IMR-90 (cell line): ENCODE measurements at regions not wholly inside any gene's neighbourhood (a gene's known extent, or its start where the extent isn't known, plus 50 kb on each side); places are given as distances from the start of the nearest gene placed in this dataset.
"Not testable (repeated sequence)": the region's sequence is repeated elsewhere in the genome, so short reads cannot be mapped to it uniquely, and the experiment has no call there.

ENCODE experiments used
- ATAC-seq: fragments of 200-7000 bp; cut with Tn5 transposase; 2 replicates; pipeline ENCODE4 v1.9.1; 2020; ENCODE audit warnings: low read depth, mild to moderate bottlenecking, moderate library complexity
- BruUV-seq: library from RNA; stranded (reverse); fragments of 400-500 nt; replicated peaks from 2 replicates; lab custom pipeline; 2021; lab: Mats Ljungman, UMichigan
- CTCF ChIA-PET: fragments of 300-600 bp; formaldehyde crosslinking; extraction: SDS; loops from one replicate; lab custom pipeline; 2021; ENCODE audit warnings: antibody characterized with exemption; lab: Yijun Ruan, JAX
- POLR2A ChIA-PET: fragments of 300-600 bp; sonication (Branson Sonifier 250); formaldehyde crosslinking; loops from one replicate; lab custom pipeline; 2022; ENCODE audit warnings: antibody characterized with exemption; ENCODE audit not compliant: unreplicated experiment; lab: Charles Lee
- DNase-seq: peaks from one replicate; pipeline ENCODE4 v3.0.0; 2013
- H2AFZ ChIP-seq: replicated peaks from 2 replicates; pipeline ENCODE3; 2013; ENCODE audit warnings: low read length, mild to moderate bottlenecking; ENCODE audit not compliant: poor library complexity
- H2AK5ac ChIP-seq: 2 replicates; pipeline ENCODE4 v1.6.1; 2013; ENCODE audit warnings: low read depth, low read length, inconsistent platforms
- H2AK9ac ChIP-seq: replicated peaks from 2 replicates; pipeline ENCODE3; 2013; ENCODE audit warnings: mild to moderate bottlenecking, low read depth, low read length, moderate library complexity; ENCODE audit not compliant: poor library complexity
- H2BK120ac ChIP-seq: 2 replicates; pipeline ENCODE4 v1.6.1; 2013; ENCODE audit warnings: low read depth, low read length, inconsistent platforms
- H2BK15ac ChIP-seq: 3 replicates; pipeline ENCODE4 v1.6.1; 2013; ENCODE audit warnings: low read depth, low read length, inconsistent platforms
- H2BK20ac ChIP-seq: 2 replicates; pipeline ENCODE4 v1.6.1; 2013; ENCODE audit warnings: low read depth, mild to moderate bottlenecking, inconsistent platforms, low read length, moderate library complexity
- H2BK5ac ChIP-seq: 2 replicates; pipeline ENCODE4 v1.6.1; 2013; ENCODE audit warnings: mild to moderate bottlenecking, low read depth, low read length, inconsistent platforms; ENCODE audit not compliant: poor library complexity, severe bottlenecking
- H3K14ac ChIP-seq: replicated peaks from 2 replicates; pipeline ENCODE4 v1.6.1; 2013; ENCODE audit warnings: low read depth, low read length, inconsistent platforms
- H3K18ac ChIP-seq: 2 replicates; pipeline ENCODE4 v1.6.1; 2013; ENCODE audit warnings: low read depth, low read length, control low read depth
- H3K23ac ChIP-seq: 2 replicates; pipeline ENCODE4 v1.6.1; 2013; ENCODE audit warnings: low read depth, low read length, inconsistent platforms
- H3K27ac ChIP-seq: 2 replicates; pipeline ENCODE4 v1.5.1; 2013; ENCODE audit warnings: mild to moderate bottlenecking, control low read depth, low read length; ENCODE audit not compliant: insufficient read depth
- H3K27me3 ChIP-seq: 2 replicates; pipeline ENCODE4 v1.6.1; 2013; ENCODE audit warnings: low read length; ENCODE audit not compliant: control insufficient read depth, insufficient read depth
- H3K36me3 ChIP-seq: 2 replicates; pipeline ENCODE4 v1.6.1; 2013; ENCODE audit warnings: low read length, mixed read lengths; ENCODE audit not compliant: control insufficient read depth, insufficient read depth
- H3K4ac ChIP-seq: 2 replicates; pipeline ENCODE4 v1.6.1; 2013; ENCODE audit warnings: low read depth, low read length, inconsistent platforms
- H3K4me1 ChIP-seq: 2 replicates; pipeline ENCODE4 v1.6.1; 2013; ENCODE audit warnings: low read length, mixed read lengths; ENCODE audit not compliant: control insufficient read depth, insufficient read depth
- H3K4me2 ChIP-seq: 2 replicates; pipeline ENCODE4 v1.6.1; 2013; ENCODE audit warnings: low read depth, mild to moderate bottlenecking, control low read depth, low read length, moderate library complexity
- H3K4me3 ChIP-seq: 2 replicates; pipeline ENCODE4 v1.5.1; 2013; ENCODE audit warnings: low read depth, mild to moderate bottlenecking, control low read depth, low read length, moderate library complexity; ENCODE audit not compliant: insufficient read depth
- H3K56ac ChIP-seq: 2 replicates; pipeline ENCODE4 v1.6.1; 2013; ENCODE audit warnings: low read length, inconsistent platforms; ENCODE audit not compliant: insufficient read depth; ENCODE audit errors: extremely low read depth
- H3K79me1 ChIP-seq, 2 experiments: 2 replicates each; pipeline ENCODE4 v1.6.1; 2013; ENCODE audit warnings: low read length in 2 of 2, inconsistent platforms in 1 of 2, low read depth in 1 of 2
- H3K9ac ChIP-seq: 2 replicates; pipeline ENCODE4 v1.6.1; 2013; ENCODE audit warnings: low read depth, low read length, control low read depth
- H3K9me1 ChIP-seq: 2 replicates; pipeline ENCODE4 v1.6.1; 2013; ENCODE audit warnings: low read length, inconsistent platforms; ENCODE audit not compliant: insufficient read depth
- H3K9me3 ChIP-seq: 2 replicates; pipeline ENCODE4 v1.6.1; 2013; ENCODE audit warnings: low read length; ENCODE audit not compliant: control insufficient read depth, insufficient read depth
- H4K20me1 ChIP-seq: 2 replicates; pipeline ENCODE4 v1.6.1; 2013; ENCODE audit warnings: low read length, inconsistent platforms; ENCODE audit not compliant: insufficient read depth
- H4K5ac ChIP-seq: 2 replicates; pipeline ENCODE4 v1.6.1; 2013; ENCODE audit warnings: mild to moderate bottlenecking, low read depth, low read length, control low read depth
- H4K8ac ChIP-seq, 2 experiments: 2 replicates each; pipeline ENCODE4 v1.6.1; 2013; ENCODE audit warnings: low read depth in 2 of 2, low read length in 2 of 2, control low read depth in 1 of 2, inconsistent platforms in 1 of 2
- H4K91ac ChIP-seq: 2 replicates; pipeline ENCODE4 v1.6.1; 2013; ENCODE audit warnings: low read depth, low read length, inconsistent platforms; ENCODE audit not compliant: insufficient read depth
- WGBS, 2 experiments: methylation state at CpG; one replicate each; pipeline versions ENCODE4 v1.1.5 to v1.1.7; 2013; ENCODE audit warnings: missing lambda C conversion rate in 2 of 2; ENCODE audit not compliant: insufficient read length in 1 of 2; ENCODE audit errors: extremely low coverage in 2 of 2; 5-methylcytosine and 5-hydroxymethylcytosine counted together
- dilution Hi-C: fragments of 300-500 bp; cut with HindIII; formaldehyde crosslinking; loops from one replicate; pipeline ENCODE4 v1.14.3; 2018; ENCODE audit warnings: low sequenced_read_pairs; ENCODE audit not compliant: unreplicated experiment
- in situ Hi-C: fragments of 300-500 bp; cut with MboI; formaldehyde crosslinking; loops from 3 replicates; pipeline ENCODE4 v1.14.3; 2019; ENCODE audit warnings: low sequenced_read_pairs, inconsistent platforms, mixed read lengths
- intact Hi-C: fragments of 100-400 bp; cut with micrococcal nuclease; formaldehyde crosslinking; loops from 2 replicates; pipeline ENCODE4 v1.10.0; 2022

DNA sequence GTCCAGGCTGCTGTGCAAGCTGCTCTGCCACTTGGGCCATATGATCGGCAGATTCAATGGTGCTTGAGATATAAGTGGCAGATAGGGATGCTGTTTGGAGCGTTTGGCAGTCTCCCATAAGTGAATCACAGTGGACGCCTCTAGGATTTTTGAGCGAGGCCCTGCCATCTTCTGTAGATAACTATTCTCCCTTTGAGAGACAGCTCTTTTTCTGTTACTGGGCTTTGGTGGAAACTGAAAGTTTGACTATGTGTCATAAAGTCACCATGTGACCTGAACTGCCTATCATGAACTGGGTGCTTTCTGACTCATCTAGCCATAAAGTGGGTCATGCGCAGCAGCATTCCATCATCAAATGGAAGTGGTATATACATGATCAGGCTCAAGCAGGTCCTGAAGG, 412.5 kb upstream of the GRID2 start:
- H3K4ac ChIP-seq, H2AK9ac ChIP-seq, dilution Hi-C loops, H4K91ac ChIP-seq, H2BK20ac ChIP-seq, H3K4me1 ChIP-seq, POLR2A ChIA-PET, BruUV-seq, H3K14ac ChIP-seq, H3K18ac ChIP-seq, H3K27me3 ChIP-seq, H3K9me3 ChIP-seq, H2BK120ac ChIP-seq, H3K79me1 ChIP-seq, H2BK15ac ChIP-seq, H3K4me3 ChIP-seq, DNase-seq, CTCF ChIA-PET, H2BK5ac ChIP-seq, H4K20me1 ChIP-seq, H2AK5ac ChIP-seq, H3K27ac ChIP-seq, H4K8ac ChIP-seq, in situ Hi-C loops, H3K4me2 ChIP-seq, ATAC-seq, H3K23ac ChIP-seq, intact Hi-C loops, H3K9ac ChIP-seq, H2AFZ ChIP-seq, H4K5ac ChIP-seq, H3K9me1 ChIP-seq, H3K56ac ChIP-seq, H3K36me3 ChIP-seq: not testable (repeated sequence)
- no CpG with 5 or more reads among the region's 5 CpGs for WGBS, 2 experiments
